GM18520 (cell line): ENCODE measurements at regions not wholly inside any gene's neighbourhood (a gene's known extent, or its start where the extent isn't known, plus 50 kb on each side); places are given as distances from the start of the nearest gene placed in this dataset.
A peak's percentile ranks its signal among the peaks of the same experiment; 100 is the strongest.

Source experiments
- ATAC-seq: cut with Tn5 transposase; IDR thresholded peaks from one replicate; pipeline ENCODE4 v1.9.1; 2021; ENCODE audit not compliant: unreplicated experiment

DNA sequence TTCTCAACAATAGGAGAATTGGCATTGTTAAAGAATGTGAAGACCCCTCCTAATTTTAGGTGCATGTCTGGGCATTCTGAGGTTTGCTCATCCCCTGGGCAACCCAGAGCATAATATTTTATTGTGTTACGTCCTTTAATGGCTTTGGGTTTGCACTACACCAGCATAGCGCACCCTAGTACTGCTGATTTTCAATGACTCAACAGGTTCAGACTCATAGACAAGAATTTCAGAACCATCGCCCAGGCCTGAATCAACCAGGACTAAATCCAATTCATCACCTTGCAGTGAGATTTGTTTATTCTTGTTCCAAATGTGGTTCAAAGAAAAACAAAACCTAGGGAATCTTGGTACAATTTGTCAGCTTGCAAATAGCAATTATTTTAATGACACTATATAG is 137.8 kb upstream of the PHACTR1 start:
- ATAC-seq = no peak

GRCh38 chr6:12580290-12580689 is 136.3 kb upstream of the PHACTR1 start:
- ATAC-seq = no peak

DNA sequence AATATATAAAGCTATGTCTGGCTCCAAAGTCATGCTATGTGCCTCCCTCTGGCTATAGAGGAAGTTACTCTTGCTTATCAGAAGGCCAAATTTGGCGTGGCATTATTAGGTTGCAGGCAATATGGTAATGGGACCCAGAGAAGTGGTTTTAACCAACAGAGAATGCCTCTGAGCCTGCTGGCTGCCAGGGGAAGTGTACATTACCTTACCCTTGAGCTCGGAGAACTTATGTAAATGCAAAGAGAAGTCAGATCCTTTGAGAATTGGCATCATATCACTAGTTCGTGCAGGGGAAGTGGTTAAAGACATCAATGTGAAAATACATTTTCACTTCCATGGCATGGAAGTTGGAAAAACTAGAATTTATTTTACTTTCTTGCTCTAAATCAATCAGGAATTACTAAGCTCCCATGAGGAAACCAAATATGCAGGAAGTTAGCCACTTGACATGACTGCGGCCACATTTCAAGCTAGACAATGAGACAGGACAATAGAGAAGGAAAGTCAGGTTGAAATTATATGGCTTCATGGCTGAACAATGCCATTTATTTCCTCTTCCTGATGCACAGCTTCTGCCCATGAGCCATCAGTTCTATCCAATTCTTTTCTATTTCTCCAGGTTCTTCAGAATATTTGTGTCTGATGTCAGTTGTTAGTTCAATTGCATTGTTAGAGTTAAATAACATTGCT is 134.0 kb upstream of the PHACTR1 start:
- no peak for ATAC-seq

DNA sequence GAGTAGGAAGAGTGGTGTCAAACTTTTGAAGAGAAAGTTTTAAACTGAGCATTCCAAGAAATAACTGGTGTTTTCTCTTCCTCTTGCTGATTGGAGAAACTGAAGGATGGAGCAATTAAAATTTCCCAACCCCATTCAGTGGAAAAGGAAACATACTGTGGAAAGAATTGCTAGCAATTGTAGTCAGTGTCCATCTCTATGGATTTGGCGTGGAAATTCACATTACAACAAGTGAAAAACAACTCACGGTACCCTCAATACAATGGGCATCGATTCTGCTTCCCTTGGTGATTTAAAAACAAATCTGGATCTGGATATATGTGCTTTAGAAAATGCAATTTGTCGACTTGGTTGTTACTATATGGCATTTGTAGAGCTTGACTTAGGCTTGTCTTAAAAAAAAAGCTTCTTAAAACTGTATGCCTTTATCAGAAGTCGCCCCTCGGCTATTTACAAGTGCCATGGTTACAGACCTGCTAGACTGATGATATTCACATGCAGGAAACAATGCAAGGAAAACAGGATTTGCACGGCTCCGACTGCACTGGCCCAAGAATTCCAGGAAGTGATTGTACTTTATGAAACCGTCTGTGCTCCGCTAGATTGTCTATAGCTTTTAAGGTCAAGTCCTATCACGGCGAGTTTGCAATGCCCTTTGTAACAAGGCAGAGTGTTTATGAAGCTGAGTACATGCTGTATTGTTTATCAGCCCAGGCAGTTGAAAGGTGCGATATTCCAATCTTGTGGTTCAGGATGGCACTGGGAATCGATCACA is 131.7 kb upstream of the PHACTR1 start:
- ATAC-seq = no peak

DNA sequence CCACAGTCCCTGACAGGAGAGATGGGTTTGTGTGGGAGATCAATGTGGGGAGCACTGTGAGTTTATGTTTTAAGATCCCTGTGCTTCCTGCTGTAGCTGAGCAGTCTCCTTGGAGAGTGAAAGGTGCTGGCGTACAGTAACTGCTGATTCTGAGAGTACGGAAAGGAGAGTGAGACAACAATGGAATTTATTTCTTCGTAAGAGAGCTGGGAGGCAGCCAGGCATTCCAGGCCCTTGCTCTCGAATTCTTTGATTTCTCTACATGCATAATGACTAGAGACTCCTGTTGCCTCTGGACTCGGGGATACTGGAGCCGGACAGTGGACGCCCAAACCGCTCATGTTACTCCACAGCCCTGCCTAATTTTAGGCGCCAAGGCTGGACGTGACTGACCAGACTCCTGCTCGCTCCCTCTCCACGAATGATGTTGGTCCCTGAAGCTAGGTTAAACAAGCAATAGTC is 131.0 kb upstream of the PHACTR1 start:
- no peak for ATAC-seq

- no peak for ATAC-seq
Measured at GRCh38 chr6:12586721-12587480, 129.7 kb upstream of the PHACTR1 start.

- no peak for ATAC-seq
Measured at GRCh38 chr6:12590901-12591300, 125.7 kb upstream of the PHACTR1 start.

DNA sequence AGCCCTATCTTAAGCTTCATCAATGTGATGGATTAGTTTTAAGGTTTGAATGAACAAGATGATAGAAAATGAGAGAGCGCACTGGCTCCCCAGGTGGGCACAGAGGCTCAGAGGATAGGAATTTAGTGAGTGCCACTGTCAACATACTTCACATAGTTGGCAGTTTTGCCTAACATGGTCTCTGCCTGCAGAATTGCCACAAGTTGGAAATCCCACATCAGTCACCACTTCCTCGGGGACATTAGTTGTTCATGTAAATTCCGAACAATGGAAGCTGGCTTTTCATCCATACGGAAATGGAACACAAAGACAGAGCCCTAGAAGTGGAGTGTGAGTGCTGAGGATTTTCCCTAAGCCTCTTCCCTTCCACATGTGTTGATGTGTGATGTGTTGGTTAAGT is 123.9 kb upstream of the PHACTR1 start:
- no peak for ATAC-seq

GRCh38 chr6:12593771-12594529 is 122.6 kb upstream of the PHACTR1 start:
- ATAC-seq = no peak

DNA sequence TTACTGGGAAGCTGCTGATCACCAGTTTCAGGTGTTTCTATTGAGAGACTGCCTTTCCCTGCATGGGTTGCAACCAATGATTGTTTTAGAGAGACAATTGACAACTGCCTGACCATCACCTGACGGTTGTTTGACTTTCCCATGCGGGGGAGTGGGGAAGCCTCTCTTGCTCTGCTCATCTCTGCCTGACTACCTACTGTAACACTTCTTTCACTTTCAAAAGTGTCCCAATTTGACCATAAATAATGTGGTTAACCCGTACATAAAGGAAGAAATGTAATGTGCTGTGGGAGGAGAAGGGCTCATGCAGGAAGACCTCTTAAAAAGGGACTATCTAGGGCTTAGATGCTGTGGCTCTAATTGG is 122.1 kb upstream of the PHACTR1 start:
- no peak for ATAC-seq

- ATAC-seq = peak; percentile 60
Measured at GRCh38 chr6:12595161-12595811, 121.3 kb upstream of the PHACTR1 start.

DNA sequence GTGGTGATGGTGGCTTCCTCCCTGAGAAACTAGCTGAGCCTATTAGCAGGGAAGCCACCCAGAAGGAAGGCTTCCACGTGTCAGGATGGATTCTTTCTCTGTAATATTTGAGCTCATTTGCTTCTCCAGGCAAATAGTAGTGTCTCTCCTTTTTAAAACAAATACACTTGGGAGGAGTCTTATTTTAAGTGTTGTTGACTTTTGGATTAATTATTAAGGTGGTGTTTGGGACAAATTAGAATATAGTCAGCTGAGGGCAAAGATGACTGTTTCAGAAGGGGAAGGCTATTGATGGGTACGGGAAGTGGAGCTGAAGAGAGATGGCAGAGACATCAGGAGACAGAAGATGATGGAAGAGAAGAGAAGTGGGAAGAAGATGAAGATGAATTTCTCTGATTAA is 119.8 kb upstream of the PHACTR1 start:
- ATAC-seq = no peak

DNA sequence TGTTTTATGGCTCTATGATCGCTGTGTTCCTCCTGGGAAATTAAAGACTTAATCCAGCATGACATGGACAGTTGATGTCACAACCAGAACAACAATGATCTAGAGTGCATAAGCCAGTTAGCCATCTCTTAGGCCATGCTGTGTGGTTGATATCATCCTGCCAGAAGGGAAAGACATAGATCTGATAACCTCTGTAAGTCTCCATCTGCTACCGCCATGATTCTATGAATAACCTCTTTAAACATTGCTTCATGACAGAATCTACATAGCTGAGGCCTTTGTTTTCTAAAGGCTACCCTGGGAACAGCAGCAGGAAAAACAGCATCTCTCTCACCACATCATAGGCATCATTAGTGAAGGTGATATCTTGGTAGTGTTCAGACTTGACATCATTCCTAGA is 117.6 kb upstream of the PHACTR1 start:
- ATAC-seq = no peak

GRCh38 chr6:12601881-12602280 is 114.7 kb upstream of the PHACTR1 start:
- ATAC-seq = no peak

- ATAC-seq = no peak
Measured at GRCh38 chr6:12602342-12602741, 114.2 kb upstream of the PHACTR1 start.

- no peak for ATAC-seq
Measured at GRCh38 chr6:12602951-12603672, 113.5 kb upstream of the PHACTR1 start.

- ATAC-seq = no peak
Measured at GRCh38 chr6:12603673-12604049, 112.9 kb upstream of the PHACTR1 start.

GRCh38 chr6:12605888-12606345 is 110.7 kb upstream of the PHACTR1 start:
- peak; percentile 39 for ATAC-seq

GRCh38 chr6:12606616-12607015 is 110.0 kb upstream of the PHACTR1 start:
- no peak for ATAC-seq
